Stromal cell of bone marrow (primary cell): ENCODE measurements at regions not wholly inside any gene's neighbourhood (a gene's known extent, or its start where the extent isn't known, plus 50 kb on each side); places are given as distances from the start of the nearest gene placed in this dataset.
A peak's percentile ranks its signal among the peaks of the same experiment; 100 is the strongest.
"Not testable (repeated sequence)": the region's sequence is repeated elsewhere in the genome, so short reads cannot be mapped to it uniquely, and the experiment has no call there.

Experiments
- DNase-seq: peaks from one replicate; pipeline ENCODE4 v3.0.0-alpha.2; 2012; ENCODE audit warnings: low read depth

DNA sequence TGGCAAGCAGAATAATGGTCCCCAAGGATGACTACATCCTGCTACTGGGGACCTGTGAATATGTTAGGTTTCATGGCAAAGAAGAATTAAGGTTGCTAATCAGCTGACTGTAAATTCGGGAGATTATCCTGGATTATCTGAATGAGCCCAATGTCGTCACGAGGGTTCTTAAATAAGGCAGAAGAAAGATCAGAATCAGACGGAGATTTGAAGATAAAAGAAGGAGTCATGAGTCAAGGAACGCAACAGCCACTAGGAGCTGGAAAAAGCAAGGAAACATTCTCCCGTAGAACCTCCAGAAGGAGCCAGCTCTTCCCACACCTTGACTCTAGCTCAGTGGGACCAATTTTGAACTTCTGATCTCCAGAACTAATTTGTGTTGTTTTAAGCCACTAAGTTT lies 82.9 kb upstream of the APBB1IP start:
- DNase-seq, result no peak

- no peak for DNase-seq
These were observed 80.9 kb upstream of the APBB1IP start for GRCh38 chr10:26357203-26357602.

GRCh38 chr10:26358071-26358470 lies 80.1 kb upstream of the APBB1IP start:
- no peak for DNase-seq

GRCh38 chr10:26359670-26360069 lies 78.5 kb upstream of the APBB1IP start:
- DNase-seq, result no peak

DNA sequence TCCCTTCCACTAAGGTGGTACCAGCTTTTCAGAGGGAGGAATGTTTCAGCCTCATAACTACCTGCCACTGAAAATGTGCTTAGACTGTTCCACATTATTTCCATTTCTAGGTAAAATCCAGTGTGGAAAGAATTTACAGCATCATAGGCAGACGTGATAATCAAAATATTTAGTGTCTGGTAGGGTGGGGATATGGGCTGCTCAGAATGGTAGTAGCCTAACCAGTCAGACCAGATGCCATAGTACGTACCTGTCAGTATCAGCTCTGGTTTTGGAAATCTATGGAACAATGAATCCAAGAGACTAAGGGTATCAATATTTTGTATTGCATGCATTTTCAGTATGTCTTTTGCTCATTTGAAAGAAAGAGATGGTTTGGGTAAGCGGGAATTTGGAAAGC lies 76.8 kb upstream of the APBB1IP start:
- DNase-seq, result no peak

DNA sequence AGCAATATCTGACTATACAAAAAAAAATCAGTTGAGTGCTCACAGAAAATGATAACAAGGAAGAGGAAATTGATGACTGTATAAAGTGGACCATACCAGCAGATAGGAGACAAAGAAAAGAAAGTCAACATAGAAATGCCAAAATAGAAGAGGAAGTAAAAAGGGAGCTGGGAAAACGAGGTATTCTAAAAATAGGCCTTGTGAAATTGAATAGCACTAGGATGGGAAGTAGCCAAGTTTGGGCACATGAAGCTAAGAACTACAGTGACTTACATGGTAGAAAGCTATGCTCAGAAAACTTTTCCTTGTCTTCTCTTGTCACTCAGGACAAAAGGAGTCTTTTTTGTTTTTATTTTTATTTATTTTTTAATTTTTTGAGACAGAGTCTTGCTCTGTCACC lies 76.2 kb upstream of the APBB1IP start:
- no peak for DNase-seq

DNA sequence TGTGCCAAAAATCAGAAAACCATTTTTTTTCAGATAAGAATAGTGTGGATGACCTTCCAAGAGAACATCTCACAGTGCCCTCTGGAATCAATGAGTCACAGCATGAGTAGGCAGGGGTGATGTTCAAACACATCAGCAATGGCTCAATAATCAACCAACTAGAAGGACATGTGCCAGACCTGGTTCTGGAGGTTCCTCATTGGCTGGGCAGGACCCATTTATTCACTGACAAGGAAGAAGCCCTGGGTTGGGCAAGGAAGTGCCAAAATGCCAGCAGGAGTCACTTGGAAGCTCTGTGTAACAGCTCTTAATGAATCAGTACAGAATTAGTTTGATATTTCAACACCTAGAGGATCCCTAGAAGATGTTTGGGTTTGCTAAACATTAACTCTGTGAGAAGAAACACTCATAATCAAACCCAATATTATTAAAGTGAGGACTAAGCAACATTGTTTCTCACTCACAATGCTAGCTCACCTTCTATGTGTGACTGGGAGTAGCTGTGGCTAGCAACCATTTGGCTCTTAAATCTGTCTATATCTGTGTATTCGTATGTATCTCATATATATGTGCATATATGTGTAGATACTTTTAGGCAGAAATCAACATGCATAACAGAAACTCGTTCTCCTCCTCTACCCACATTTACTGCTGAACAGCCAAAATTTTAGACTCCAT lies 72.3 kb upstream of the APBB1IP start:
- DNase-seq, result no peak

- DNase-seq, result not testable (repeated sequence)
These were observed 71.1 kb upstream of the APBB1IP start for GRCh38 chr10:26367035-26367434.

- no peak for DNase-seq
These were observed 70.4 kb upstream of the APBB1IP start for GRCh38 chr10:26367771-26368170.

- DNase-seq, result no peak
These were observed 69.7 kb upstream of the APBB1IP start for GRCh38 chr10:26368463-26368862.

GRCh38 chr10:26372513-26373354 lies 65.4 kb upstream of the APBB1IP start:
- no peak for DNase-seq

DNA sequence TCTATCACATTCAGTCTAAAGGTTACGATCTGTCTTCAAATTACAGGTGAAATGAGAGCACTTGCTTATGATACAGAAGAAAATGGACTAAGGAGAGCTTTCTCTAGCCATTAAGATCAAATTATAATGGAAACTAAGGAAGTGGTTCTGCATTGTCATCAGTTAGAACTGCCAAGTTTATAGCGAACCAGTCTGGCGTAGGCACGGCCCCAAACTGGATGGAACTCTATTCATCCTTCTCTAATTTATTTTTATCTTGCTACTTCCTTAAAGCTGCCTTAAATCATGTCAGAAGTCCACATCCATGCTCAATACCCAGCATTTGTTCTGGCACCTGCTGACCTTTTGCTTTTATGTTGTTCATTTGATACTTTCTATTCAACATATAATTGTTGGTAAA lies 63.7 kb upstream of the APBB1IP start:
- DNase-seq, result no peak

GRCh38 chr10:26377224-26377810 lies 60.8 kb upstream of the APBB1IP start:
- DNase-seq, result not testable (repeated sequence)

GRCh38 chr10:26378861-26379294 lies 59.3 kb upstream of the APBB1IP start:
- DNase-seq, result peak; percentile 70

GRCh38 chr10:26380815-26381214 lies 57.3 kb upstream of the APBB1IP start:
- no peak for DNase-seq

DNA sequence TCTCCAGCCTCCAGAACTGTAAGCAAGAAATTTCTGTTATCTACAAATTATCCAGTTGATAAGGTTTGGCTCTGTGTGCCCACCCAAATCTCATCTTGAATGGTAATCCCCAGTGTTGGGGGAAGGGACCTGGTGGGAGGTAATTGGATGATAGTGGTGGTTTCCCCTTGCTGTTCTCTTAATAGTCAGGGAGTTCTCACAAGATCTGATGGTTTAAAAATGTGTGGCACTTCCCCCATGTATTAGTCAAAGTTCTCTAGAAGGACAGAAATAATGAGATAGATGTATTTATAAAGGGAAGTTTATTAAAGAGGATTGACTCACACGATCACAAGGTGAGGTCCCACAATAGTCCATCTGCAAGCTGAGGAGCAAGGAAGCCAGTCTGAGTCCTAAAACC lies 56.2 kb upstream of the APBB1IP start:
- DNase-seq, result no peak

DNA sequence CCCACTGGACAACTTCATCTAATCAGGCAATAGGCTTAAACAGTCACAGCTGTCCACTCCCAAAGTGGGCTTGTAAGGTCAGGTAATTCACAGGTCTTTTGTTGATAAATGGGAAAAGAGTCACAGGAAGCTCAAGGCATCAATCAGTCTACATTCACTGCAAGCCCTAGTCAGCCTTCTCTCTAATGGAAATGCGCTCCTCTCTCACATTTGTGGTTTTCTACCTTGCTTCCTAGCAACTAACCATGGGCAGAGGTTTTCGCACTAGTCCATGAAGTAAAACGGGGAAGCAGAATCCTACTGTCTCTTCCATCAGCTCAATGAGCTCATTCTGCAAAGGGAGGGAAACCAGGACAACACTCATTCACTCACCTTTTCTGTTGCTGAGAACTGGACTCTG lies 53.5 kb upstream of the APBB1IP start:
- DNase-seq, result no peak

DNA sequence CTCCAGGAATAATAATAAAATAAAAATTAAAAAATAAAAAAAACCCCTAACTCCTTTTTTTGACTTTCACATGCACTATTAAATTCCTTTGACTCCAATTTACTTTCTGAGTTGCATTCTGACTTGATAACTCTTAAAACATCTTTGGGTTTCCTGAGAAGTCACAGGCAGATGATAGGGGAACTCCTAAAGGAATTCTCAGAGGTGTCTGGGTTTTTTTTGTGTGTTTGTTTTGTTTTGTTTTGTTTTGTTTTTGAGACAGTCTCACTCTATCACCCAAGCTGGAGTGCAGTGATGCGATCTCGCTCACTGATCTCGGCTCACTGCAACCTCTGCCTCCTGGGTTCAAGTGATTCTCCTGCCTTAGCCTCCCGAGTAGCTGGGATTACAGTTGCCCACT lies 52.7 kb upstream of the APBB1IP start:
- DNase-seq, result no peak

DNA sequence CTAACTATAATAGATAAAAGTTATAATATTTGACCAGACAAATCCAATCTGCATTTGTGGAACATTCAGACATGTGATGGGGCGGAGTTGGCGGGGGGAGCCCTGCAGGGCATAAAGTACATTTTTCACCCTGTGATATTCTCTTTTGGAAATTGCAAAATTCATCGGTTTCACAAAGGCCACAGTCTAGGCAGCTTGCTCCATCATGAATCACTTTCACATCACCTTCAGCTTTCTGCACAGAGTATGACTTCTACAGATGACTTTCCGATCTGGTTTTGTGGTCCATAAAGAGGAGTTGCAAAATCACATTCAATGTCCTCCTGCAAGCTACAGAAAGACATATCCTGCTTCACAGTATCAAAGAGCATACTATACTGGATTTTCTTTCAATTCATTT lies 51.4 kb upstream of the APBB1IP start:
- no peak for DNase-seq
